T-helper 1 cell treated with Interleukin-12 subunit alpha and Interleukin-12 subunit beta and Interleukin-4 antibody, amounts not matched to agents 30 μg/mL and 1 μg/mL, for 36 hours (primary cell): ENCODE measurements at regions not wholly inside any gene's neighbourhood (a gene's known extent, or its start where the extent isn't known, plus 50 kb on each side); places are given as distances from the start of the nearest gene placed in this dataset.

ENCODE experiments used
- H3K27ac Mint-ChIP-seq: one replicate; pipeline ENCODE4 v1.8.0; 2021; ENCODE audit warnings: mild to moderate bottlenecking, mixed read lengths
- H3K27me3 Mint-ChIP-seq: one replicate; pipeline ENCODE4 v1.8.0; 2021; ENCODE audit warnings: low read depth, mixed read lengths
- H3K36me3 Mint-ChIP-seq: one replicate; pipeline ENCODE4 v1.8.0; 2021; ENCODE audit warnings: low read depth, mixed read lengths
- H3K4me1 Mint-ChIP-seq: one replicate; pipeline ENCODE4 v1.8.0; 2021; ENCODE audit warnings: low read depth, mixed read lengths
- H3K4me3 Mint-ChIP-seq: one replicate; pipeline ENCODE4 v1.8.0; 2021; ENCODE audit warnings: mild to moderate bottlenecking, moderate library complexity, mixed read lengths
- H3K9me3 Mint-ChIP-seq: one replicate; pipeline ENCODE4 v1.8.0; 2021; ENCODE audit warnings: mixed read lengths

DNA sequence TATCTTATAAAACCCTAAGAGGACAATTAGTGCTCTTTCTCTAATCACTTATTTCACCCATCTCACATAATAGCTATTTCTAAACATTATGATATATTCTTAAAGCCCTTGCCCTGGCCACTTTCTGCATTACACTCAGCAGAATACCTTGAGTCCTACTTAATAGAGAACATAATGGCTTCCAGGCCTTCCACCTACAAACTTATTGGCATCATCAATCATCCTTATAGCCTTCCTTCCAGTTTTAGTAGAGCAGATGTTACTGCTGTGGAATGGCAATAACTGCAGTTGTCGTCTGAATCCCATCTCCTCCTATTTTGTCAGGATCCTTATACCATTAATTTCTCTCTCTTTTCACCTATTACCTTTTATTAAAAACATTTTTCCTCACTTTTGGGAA is 1127.4 kb downstream of the LRFN5 start:
- Mint-ChIP-seq H3K4me1 (no peaks in the 10 kb centered on the region), H3K4me3 (no peak overlapping the region), H3K27me3 (no peaks in the 10 kb centered on the region), H3K27ac (no peak overlapping the region), H3K9me3 (peaks cover 15% of the 10 kb centered on the region), H3K36me3 (no peaks in the 10 kb centered on the region)

DNA sequence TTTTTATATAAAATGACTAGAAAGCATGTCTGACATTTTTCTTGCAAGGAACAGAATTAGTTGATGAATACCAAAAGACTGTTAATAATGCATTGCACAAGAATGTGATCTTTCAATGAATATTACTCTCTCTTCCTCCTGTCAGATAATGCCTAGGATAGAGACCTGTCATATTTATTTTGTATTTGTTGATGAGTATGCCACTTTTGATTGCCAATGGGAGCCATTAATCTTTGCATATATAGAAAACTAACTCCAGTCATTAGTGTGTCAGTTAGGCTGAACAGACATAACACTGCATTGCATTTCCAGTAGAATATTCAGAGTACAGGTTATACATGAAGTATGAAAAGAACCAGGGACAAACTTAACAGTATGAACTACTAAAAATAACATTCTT is 1125.3 kb downstream of the LRFN5 start:
- Mint-ChIP-seq H3K27me3 (no peaks in the 10 kb centered on the region), H3K36me3 (no peaks in the 10 kb centered on the region), H3K27ac (no peak overlapping the region), H3K9me3 (peaks cover 13% of the 10 kb centered on the region), H3K4me1 (no peaks in the 10 kb centered on the region), H3K4me3 (no peak overlapping the region)

DNA sequence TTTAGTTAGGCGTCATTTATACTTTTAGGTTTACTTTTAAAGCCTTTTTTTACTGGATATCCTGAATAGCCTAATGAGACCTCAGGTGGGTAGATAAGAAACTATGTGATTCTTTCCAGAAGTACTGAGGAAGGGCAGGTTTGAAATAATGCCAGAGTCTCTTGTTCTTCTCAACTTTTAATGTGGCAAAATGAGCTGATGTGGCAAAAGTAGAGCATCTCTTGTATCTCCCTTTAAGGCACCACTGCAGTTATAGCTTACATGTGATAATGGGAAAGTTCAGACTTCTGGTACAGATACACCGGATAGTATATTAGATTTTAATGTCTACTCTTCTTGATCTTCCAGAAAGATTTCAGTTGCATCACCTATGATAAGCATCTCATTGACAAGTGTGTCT is 1124.8 kb downstream of the LRFN5 start:
- Mint-ChIP-seq H3K27ac (no peak overlapping the region), H3K9me3 (peaks cover 15% of the 10 kb centered on the region), H3K27me3 (no peaks in the 10 kb centered on the region), H3K4me1 (no peaks in the 10 kb centered on the region), H3K36me3 (no peaks in the 10 kb centered on the region), H3K4me3 (no peak overlapping the region)

DNA sequence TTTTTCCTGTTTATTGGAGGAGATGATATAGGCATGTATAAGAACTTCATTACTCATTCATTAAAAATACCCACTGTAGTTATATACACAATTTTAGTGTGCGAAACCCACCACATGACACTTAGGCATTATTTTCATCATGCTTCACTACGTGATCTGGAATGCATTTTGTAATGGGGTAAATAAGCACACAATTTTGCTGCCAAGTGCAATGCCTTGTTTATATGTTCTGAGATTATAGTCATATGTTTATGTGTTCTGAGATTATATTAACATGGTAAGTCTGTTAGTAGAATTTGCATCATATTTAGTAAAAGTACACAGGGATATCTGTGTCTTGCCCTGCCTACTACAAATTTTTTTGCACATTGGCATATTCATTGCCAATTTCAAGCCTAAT is 1123.0 kb downstream of the LRFN5 start:
- peaks cover 19% of the 10 kb centered on the region for H3K9me3 Mint-ChIP-seq
- H3K27ac Mint-ChIP-seq = no peak overlapping the region
- no peak overlapping the region for H3K4me3 Mint-ChIP-seq
- no peaks in the 10 kb centered on the region for H3K36me3 Mint-ChIP-seq
- H3K4me1 Mint-ChIP-seq = no peaks in the 10 kb centered on the region
- no peaks in the 10 kb centered on the region for H3K27me3 Mint-ChIP-seq

DNA sequence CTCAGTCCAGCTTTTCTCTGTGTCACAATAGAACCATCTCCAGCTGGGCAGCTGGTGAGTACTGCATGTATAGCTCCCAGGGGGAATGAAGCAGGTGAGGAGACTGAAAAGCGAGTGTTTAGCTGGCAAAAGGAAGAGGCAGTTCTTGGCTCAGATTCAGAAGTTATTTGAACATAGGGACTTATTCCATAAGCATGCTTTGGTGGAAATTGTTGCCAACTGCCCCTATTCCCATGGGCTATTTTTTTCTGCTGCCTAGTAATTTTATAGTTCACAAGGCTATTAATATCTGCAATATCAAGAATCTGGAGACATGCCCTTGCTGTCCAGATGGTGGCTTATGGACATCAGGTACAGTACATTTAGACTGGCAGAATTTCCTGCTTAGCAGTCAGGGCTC is 1112.7 kb downstream of the LRFN5 start:
- no peak overlapping the region for H3K27ac Mint-ChIP-seq
- H3K4me3 Mint-ChIP-seq = no peak overlapping the region
- peaks cover 21% of the 10 kb centered on the region for H3K9me3 Mint-ChIP-seq
- H3K36me3 Mint-ChIP-seq = no peaks in the 10 kb centered on the region
- H3K4me1 Mint-ChIP-seq = no peaks in the 10 kb centered on the region
- H3K27me3 Mint-ChIP-seq = no peaks in the 10 kb centered on the region

DNA sequence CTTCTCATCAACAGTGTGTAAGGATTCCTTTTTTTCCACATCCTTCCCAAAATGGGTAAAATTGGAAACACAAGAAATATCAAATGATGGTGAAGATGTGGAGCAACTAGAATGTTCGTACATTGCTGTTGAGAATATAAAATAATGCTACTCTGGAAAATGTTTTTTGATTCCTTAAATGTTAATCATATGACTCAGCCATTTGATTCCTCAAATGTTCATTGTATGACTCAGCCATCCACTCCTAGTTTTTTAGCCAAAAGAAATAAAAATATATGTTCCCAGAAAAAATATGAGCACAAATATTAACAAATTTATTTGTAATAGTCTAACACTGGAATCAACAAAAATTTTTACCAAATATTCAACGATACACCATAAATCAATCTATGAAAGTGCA is 1108.6 kb downstream of the LRFN5 start:
- no peaks in the 10 kb centered on the region for H3K36me3 Mint-ChIP-seq
- no peaks in the 10 kb centered on the region for H3K27me3 Mint-ChIP-seq
- no peaks in the 10 kb centered on the region for H3K4me1 Mint-ChIP-seq

DNA sequence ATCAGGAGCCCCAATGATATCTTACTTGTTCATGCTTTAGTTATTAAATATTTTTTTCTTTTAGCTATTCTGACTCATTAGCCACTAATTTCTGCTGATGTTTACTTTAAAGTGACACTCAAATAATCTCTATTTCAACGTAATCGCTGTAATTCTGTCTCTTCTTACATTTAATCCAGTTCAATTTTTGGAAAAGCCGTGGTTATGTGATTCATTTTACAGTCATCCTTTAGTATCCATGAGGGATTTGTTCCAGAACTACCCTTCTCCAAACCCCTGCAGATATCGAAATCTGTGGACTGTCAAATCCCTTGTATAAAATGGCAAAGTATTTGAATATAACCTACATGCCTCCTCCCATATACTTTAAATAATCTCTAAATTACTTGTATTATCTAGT is 1103.4 kb downstream of the LRFN5 start:
- Mint-ChIP-seq H3K4me1 (no peaks in the 10 kb centered on the region), H3K27me3 (no peaks in the 10 kb centered on the region), H3K27ac (no peak overlapping the region), H3K9me3 (peaks cover 14% of the 10 kb centered on the region), H3K4me3 (no peak overlapping the region), H3K36me3 (no peaks in the 10 kb centered on the region)

More for the DNA sequence above, 1108.6 kb downstream of the LRFN5 start:
- H3K4me3 Mint-ChIP-seq = no peak overlapping the region
- no peak overlapping the region for H3K27ac Mint-ChIP-seq
- H3K9me3 Mint-ChIP-seq = peaks cover 20% of the 10 kb centered on the region

DNA sequence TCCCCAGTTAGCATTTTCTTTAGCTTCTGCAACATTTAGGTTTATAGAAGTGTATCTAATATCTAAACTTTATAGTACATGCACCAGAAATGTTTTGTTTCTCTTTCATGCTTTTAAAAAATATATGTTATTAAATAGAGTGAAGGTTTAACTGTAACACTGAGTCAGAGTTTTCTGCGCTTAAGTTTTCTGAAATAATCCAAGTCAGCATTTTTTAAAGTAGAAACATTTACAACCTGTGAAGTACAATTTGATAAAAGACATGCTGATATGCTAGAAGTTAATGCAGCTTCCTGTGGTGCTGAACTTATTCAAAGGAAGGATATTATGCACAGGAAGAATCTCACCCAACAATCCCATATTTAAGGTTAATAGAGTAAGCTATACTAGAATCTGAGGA is 1096.8 kb downstream of the LRFN5 start:
- H3K9me3 Mint-ChIP-seq = peaks cover 8% of the 10 kb centered on the region
- H3K27me3 Mint-ChIP-seq = no peaks in the 10 kb centered on the region
- H3K36me3 Mint-ChIP-seq = no peaks in the 10 kb centered on the region
- no peaks in the 10 kb centered on the region for H3K4me1 Mint-ChIP-seq
- H3K27ac Mint-ChIP-seq = no peak overlapping the region
- no peak overlapping the region for H3K4me3 Mint-ChIP-seq

DNA sequence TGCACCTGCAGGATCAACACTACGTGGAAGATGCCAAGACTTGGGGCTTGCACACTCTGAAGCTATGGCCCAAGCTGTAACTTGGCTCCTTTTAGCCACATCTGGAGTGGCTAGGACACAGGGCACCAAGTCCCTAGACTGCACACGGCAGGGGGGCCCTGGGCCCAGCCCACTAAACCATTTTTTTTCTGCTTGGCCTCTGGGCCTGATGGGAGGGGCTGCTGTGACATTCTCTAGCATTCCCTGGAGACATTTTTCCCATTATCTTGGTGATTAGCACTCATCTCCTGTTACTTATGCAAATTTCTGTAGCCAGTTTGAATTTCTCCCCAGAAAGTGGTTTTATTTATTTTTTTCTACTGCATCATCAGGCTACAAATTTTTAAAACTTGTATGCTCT is 1080.7 kb downstream of the LRFN5 start:
- Mint-ChIP-seq H3K36me3 (no peaks in the 10 kb centered on the region), H3K27me3 (no peaks in the 10 kb centered on the region)

DNA sequence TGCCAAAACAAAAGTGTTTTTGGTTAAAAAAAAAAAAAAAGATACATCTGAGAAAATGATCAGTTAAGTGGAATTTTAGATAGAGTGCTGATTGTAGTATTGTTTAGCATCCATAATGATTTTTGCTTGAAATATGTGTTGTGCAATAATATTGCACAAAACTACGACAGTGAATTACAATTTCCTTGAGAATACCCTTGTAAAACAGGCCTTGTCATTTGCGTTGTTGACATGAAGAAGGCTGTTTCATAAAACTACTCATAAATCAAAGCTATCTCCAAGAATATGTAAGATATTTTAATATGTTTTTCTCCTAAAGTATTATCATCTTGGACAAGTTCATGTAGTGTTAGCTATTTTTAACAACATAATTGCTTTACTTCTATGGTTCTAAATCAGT is 1077.0 kb downstream of the LRFN5 start:
- no peaks in the 10 kb centered on the region for H3K4me1 Mint-ChIP-seq
- H3K4me3 Mint-ChIP-seq = no peak overlapping the region
- H3K36me3 Mint-ChIP-seq = no peaks in the 10 kb centered on the region
- H3K9me3 Mint-ChIP-seq = peaks cover 15% of the 10 kb centered on the region
- no peaks in the 10 kb centered on the region for H3K27me3 Mint-ChIP-seq
- no peak overlapping the region for H3K27ac Mint-ChIP-seq

More for the DNA sequence above, 1080.7 kb downstream of the LRFN5 start:
- Mint-ChIP-seq H3K4me1 (no peaks in the 10 kb centered on the region), H3K4me3 (no peak overlapping the region), H3K27ac (no peak overlapping the region), H3K9me3 (peaks cover 40% of the 10 kb centered on the region)

DNA sequence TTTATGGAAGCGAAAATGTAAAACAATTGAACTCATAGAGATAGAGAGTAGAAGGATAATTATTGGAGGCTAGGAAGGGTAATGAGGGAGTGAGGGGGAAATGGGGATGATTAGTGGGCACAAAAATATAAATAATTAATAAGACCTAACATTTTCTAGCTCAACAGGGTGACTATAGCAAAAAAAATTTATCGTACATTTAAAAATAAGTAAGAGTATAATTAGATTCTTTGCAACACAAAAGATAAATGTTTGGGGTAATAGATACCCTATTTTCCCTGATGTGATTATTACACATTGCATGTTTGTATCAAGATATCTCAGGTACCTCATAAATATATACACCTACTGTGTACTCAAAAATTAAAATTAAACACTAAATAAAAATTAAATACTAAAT is 1070.0 kb downstream of the LRFN5 start:
- Mint-ChIP-seq H3K4me1 (no peaks in the 10 kb centered on the region), H3K9me3 (peaks cover 15% of the 10 kb centered on the region), H3K36me3 (no peaks in the 10 kb centered on the region), H3K4me3 (no peak overlapping the region), H3K27ac (no peak overlapping the region), H3K27me3 (no peaks in the 10 kb centered on the region)

DNA sequence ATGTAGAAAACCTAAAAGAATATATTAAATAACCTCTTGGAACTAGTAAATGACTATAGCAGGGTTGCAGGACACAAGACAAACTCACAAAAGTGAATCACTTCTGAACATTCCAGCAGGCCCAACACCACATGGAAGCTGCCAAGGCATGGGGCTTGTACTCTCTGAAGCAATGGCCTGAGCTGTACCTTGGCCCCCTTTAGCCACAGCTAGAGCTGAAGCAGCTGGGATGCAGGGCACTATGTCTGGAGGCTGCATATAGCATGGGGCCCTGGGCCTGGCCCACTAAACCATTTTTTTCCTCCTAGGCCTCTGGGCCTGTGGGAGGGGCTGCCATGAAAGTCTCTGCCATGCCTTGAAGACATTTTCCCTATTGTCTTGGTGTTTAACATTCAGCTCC is 1067.3 kb downstream of the LRFN5 start:
- H3K27ac Mint-ChIP-seq = no peak overlapping the region
- peaks cover 22% of the 10 kb centered on the region for H3K9me3 Mint-ChIP-seq
- H3K36me3 Mint-ChIP-seq = no peaks in the 10 kb centered on the region
- no peak overlapping the region for H3K4me3 Mint-ChIP-seq
- no peaks in the 10 kb centered on the region for H3K27me3 Mint-ChIP-seq
- no peaks in the 10 kb centered on the region for H3K4me1 Mint-ChIP-seq

DNA sequence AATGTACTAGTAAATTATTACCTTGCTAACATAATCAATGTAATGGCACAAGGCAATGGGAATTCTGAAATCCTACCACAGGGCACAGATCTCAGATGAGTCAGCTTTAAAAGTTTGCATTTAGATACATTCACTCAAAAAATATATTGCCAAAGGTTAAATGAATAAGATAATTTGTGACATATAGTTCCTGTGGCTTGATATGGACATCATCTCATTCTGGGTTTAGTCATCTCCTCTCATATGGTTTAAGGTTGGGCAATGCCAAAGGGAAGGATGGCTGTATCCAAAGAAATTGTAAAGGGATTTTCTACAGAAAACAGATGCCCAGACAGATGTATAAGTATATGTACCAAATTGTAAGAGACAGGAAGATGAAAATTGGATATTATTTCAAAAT is 1065.0 kb downstream of the LRFN5 start:
- no peak overlapping the region for H3K4me3 Mint-ChIP-seq
- no peaks in the 10 kb centered on the region for H3K4me1 Mint-ChIP-seq
- no peaks in the 10 kb centered on the region for H3K36me3 Mint-ChIP-seq
- peaks cover 22% of the 10 kb centered on the region for H3K9me3 Mint-ChIP-seq
- no peaks in the 10 kb centered on the region for H3K27me3 Mint-ChIP-seq
- H3K27ac Mint-ChIP-seq = no peak overlapping the region

DNA sequence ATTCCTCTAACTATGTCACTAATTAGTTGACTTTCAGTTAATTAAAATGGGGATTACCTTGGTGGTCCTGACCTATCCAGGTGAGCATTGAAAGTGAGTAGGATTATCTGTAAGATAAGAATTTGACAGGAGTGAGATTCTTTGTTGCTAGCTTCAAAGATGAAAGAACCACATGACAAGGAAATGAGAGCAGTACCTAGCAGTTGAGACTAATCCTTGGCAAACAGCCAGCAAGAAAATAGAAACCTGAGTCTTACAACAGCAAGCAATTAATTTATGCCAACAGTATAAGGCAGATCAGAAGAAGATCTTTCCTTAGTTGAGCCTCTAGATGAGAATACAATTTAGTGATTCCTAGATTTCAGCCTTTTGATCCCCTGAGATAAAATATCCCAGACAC is 1058.4 kb downstream of the LRFN5 start:
- Mint-ChIP-seq H3K27ac (no peak overlapping the region), H3K4me1 (no peaks in the 10 kb centered on the region), H3K27me3 (no peaks in the 10 kb centered on the region), H3K4me3 (no peak overlapping the region), H3K9me3 (peaks cover 14% of the 10 kb centered on the region), H3K36me3 (no peaks in the 10 kb centered on the region)

DNA sequence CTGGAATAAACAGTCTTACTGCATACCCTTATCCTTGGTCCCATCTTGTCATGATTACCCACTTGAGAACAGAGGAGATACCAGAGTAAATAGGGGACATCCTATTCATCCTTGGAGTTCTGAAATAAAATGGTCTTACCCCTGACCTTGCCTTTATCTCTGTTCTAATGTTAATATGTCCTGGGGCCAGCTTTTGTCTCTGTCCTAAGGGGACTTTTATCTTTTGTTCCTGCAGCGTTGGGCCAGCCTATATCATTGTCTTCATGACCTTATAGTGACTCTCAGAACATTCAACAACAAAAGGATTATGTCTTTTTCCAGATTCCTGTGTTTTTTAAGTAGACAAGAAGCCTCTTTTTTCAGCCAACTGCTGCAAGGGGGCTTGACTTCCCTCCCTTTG is 1057.5 kb downstream of the LRFN5 start:
- no peaks in the 10 kb centered on the region for H3K36me3 Mint-ChIP-seq
- H3K27me3 Mint-ChIP-seq = no peaks in the 10 kb centered on the region
- H3K4me1 Mint-ChIP-seq = no peaks in the 10 kb centered on the region
- H3K9me3 Mint-ChIP-seq = peaks cover 16% of the 10 kb centered on the region
- H3K27ac Mint-ChIP-seq = no peak overlapping the region
- H3K4me3 Mint-ChIP-seq = no peak overlapping the region

DNA sequence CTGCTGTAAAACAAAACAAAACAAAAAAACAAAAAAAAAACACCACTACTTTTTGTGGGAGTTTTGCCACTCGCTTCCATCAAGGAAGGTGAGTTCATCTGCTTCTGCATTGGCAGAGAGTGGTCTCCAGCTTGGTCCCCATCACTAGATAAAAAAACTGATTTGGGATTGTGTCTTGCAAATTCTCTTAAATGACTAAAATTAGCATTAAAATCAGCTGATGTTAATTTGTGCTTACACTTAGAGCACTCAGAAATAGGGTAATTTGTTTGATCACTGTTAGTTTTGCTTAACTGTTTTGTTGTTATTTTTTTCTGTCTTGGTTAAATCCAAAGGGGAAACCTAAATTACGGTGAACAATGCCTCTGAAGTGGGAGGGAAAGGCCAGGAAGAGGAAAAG is 1048.0 kb downstream of the LRFN5 start:
- Mint-ChIP-seq H3K9me3 (peaks cover 31% of the 10 kb centered on the region), H3K27me3 (no peaks in the 10 kb centered on the region), H3K36me3 (no peaks in the 10 kb centered on the region), H3K27ac (no peak overlapping the region), H3K4me3 (no peak overlapping the region), H3K4me1 (no peaks in the 10 kb centered on the region)
